ENCODE measurements at regions not wholly inside any gene's neighbourhood (a gene's known extent, or its start where the extent isn't known, plus 50 kb on each side); places are given as distances from the start of the nearest gene placed in this dataset.

DNA sequence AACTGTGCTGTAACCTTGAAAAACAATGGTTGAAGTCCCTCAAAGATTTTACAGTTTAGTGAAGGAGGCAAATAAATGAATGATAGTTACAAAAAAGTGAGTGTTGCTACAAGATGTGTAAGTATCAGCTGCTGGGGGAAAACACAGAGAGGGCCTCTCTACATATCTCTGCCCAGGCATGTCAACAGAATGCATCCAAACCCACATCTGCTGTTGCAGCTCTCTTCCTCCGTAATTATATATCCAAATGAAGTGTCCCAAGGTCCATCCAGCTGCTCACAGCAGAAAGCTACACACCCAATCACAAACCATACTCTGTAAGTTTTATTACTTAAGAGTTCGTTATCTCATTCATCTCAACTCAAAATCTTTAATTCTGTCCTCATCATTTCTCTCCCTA lies 584.6 kb downstream of the ANXA1 start:
- Histone ChIP-seq H3K9me3 (replicated peaks in 1 of 11) (no peaks in the 10 kb centered on the region), H3K27me3 (no peaks in the 10 kb centered on the region), H3K27ac (no peak overlapping the region), H3K4me2 (no peak overlapping the region), H3K36me3 (no peaks in the 10 kb centered on the region), H3K4me3 (no peak overlapping the region), H3K4me1 (no peaks in the 10 kb centered on the region), H3K9ac (no peak overlapping the region), H4K20me1 (no peaks in the 10 kb centered on the region)
- TF ChIP-seq Cebpa-rat (IDR thresholded peaks at IDR 0.05) = no peak

DNA sequence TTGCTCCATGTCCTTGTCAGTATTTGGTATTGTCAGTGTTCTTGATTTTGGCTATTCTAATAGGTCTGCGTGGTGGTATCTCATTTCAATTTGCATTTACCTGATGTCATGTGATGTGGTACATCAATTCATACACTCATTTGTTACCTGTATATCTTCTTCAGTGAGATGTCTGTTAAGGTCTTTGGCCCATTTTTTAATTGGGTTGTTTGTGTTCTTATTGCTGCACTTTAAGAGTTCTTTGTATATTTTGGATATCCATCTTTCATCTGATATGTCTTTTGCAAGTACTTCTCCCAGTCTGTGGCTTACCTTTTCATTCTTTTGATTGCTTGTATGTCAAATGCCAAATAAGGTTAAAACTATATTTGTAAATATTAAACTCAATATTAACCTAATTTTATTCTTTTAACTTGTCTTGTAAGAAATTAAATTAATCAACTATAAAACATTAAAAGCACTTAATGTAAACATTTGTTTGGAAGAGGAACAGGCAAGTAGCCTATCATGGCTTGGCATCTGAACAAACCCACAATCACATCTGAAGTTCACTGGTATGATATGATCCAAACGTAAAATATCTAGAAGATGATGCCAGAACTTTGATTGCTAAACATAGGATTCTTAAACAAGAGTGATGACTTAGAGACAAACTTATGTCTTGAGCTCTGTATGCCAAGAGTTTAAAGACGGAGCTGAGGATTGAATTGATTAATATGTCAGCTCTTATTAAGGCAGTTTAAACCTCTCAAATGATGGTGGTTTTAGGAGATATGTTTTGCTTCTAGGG lies 587.3 kb downstream of the ANXA1 start:
- Histone ChIP-seq H3K4me2 (no peak overlapping the region), H3K9ac (no peak overlapping the region), H3K27me3 (no peaks in the 10 kb centered on the region), H3K36me3 (no peaks in the 10 kb centered on the region), H3K27ac (no peak overlapping the region), H3K4me1 (no peaks in the 10 kb centered on the region), H3K4me3 (no peak overlapping the region), H4K20me1 (no peaks in the 10 kb centered on the region), H3K9me3 (replicated peaks in 1 of 11) (no peaks in the 10 kb centered on the region)
- no peak for TF ChIP-seq Cebpa-rat (IDR thresholded peaks at IDR 0.05)

DNA sequence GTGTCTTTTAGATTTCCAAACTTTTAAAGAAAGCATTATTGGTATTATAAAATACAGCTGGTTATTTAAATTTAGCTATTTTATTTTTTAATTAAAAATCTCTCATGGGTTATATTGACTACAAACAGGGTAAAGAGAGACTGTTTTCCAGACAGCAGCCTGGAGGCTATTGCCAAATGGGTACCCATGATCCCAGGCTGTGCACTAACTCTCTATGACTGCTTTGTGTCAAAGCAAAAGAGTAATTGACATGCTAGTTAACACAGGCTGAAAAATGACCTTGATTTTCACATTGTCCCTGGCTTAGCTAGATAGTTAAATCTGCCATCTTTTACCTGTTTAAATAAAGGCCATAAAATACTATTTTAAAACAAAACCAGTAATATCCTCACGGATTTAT lies 589.7 kb downstream of the ANXA1 start:
- H3K27me3 ChIP-seq = no peaks in the 10 kb centered on the region
- no peak overlapping the region for H3K4me2 ChIP-seq
- no peak overlapping the region for H3K4me3 ChIP-seq
- H3K9ac ChIP-seq = no peak overlapping the region
- no peaks in the 10 kb centered on the region for H3K36me3 ChIP-seq
- H3K9me3 ChIP-seq (replicated peaks in 1 of 11) = peaks cover 0 to 5% (median 0%) of the 10 kb centered on the region in 11 experiments; a peak in 2 of 22 replicates
- no peak for TF ChIP-seq Cebpa-rat (IDR thresholded peaks at IDR 0.05)
- H4K20me1 ChIP-seq = no peaks in the 10 kb centered on the region
- no peaks in the 10 kb centered on the region for H3K4me1 ChIP-seq
- no peak overlapping the region for H3K27ac ChIP-seq

DNA sequence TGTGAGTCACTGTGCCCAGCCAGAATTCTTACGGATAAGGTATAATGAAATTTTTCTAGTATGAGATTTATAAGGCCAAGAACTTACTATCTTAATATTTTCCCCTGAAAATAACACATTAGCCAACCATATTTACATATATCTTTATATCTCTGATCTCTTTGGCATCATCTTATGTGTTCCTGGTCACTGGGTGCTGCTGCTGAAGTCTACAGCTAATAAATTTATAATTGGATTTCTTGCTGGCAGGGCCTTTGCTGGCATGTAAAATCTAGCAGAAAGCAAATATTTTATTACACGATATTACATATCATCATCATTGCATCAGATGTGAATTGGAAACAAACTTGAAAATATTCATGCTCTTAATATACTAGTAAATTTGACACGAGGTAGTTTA lies 590.7 kb downstream of the ANXA1 start:
- H3K4me3 ChIP-seq = no peak overlapping the region
- H3K4me2 ChIP-seq = no peak overlapping the region
- no peaks in the 10 kb centered on the region for H3K4me1 ChIP-seq
- H3K36me3 ChIP-seq = no peaks in the 10 kb centered on the region
- H3K9ac ChIP-seq = no peak overlapping the region
- no peaks in the 10 kb centered on the region for H3K27me3 ChIP-seq
- H3K9me3 ChIP-seq (replicated peaks in 1 of 11) = peaks cover 0 to 11% (median 3%) of the 10 kb centered on the region in 11 experiments; a peak in 2 of 22 replicates
- H3K27ac ChIP-seq = no peak overlapping the region
- no peaks in the 10 kb centered on the region for H4K20me1 ChIP-seq
- TF ChIP-seq Cebpa-rat (IDR thresholded peaks at IDR 0.05) = no peak

GRCh38 chr9:73743826-73744225 lies 592.2 kb downstream of the ANXA1 start:
- TF ChIP-seq Cebpa-rat (IDR thresholded peaks at IDR 0.05) = no peak
- Histone ChIP-seq H4K20me1 (no peaks in the 10 kb centered on the region), H3K27ac (no peak overlapping the region), H3K4me1 (no peaks in the 10 kb centered on the region), H3K4me2 (no peak overlapping the region), H3K9me3 (replicated peaks in 1 of 11) (peaks cover 0 to 11% (median 3%) of the 10 kb centered on the region in 11 experiments; a peak in 2 of 22 replicates), H3K27me3 (no peaks in the 10 kb centered on the region), H3K36me3 (no peaks in the 10 kb centered on the region), H3K4me3 (no peak overlapping the region), H3K9ac (no peak overlapping the region)

GRCh38 chr9:73745598-73745997 lies 593.9 kb downstream of the ANXA1 start:
- Histone ChIP-seq H3K27ac (no peak overlapping the region), H3K4me3 (no peak overlapping the region), H3K4me1 (no peaks in the 10 kb centered on the region), H3K36me3 (no peaks in the 10 kb centered on the region), H4K20me1 (no peaks in the 10 kb centered on the region), H3K4me2 (no peak overlapping the region), H3K9ac (no peak overlapping the region), H3K9me3 (replicated peaks in 1 of 11) (peaks cover 0 to 11% (median 3%) of the 10 kb centered on the region in 11 experiments; a peak in 2 of 22 replicates), H3K27me3 (no peaks in the 10 kb centered on the region)
- TF ChIP-seq Cebpa-rat (IDR thresholded peaks at IDR 0.05) = no peak

- no peaks in the 10 kb centered on the region for H3K27me3 ChIP-seq
- no peak overlapping the region for H3K4me2 ChIP-seq
- no peaks in the 10 kb centered on the region for H4K20me1 ChIP-seq
- H3K4me3 ChIP-seq = no peak overlapping the region
- no peaks in the 10 kb centered on the region for H3K36me3 ChIP-seq
- H3K9ac ChIP-seq = no peak overlapping the region
- TF ChIP-seq Cebpa-rat (IDR thresholded peaks at IDR 0.05) = no peak
- no peaks in the 10 kb centered on the region for H3K4me1 ChIP-seq
- no peak overlapping the region for H3K27ac ChIP-seq
- no peaks in the 10 kb centered on the region for H3K9me3 ChIP-seq (replicated peaks in 1 of 11)
These were observed 601.5 kb downstream of the ANXA1 start for GRCh38 chr9:73753171-73753570.

DNA sequence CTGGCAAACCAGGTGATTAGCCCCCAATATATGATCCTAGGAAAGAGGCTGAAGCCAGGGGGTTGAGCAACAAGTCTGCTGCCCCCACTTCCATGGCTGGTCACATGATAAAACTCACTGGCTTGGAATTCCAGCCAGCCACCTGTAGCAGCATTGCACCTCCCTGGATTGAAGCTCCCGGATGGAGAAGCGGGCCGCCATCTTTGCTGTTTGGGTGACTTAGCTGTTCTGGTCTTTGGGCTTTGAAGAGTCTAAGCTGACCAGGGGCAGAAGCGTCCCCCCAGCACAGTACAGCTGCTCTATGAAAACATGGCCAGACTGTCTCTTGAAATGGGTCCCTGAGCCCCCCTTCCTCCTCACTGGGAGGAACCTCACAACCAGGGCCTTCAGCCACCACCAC lies 610.2 kb downstream of the ANXA1 start:
- TF ChIP-seq Cebpa-rat (IDR thresholded peaks at IDR 0.05) = no peak
- Histone ChIP-seq H3K27me3 (no peaks in the 10 kb centered on the region), H3K9me3 (replicated peaks in 1 of 11) (peaks cover 0 to 11% (median 0%) of the 10 kb centered on the region in 11 experiments; a peak in 5 of 22 replicates), H3K36me3 (no peaks in the 10 kb centered on the region), H3K4me3 (no peak overlapping the region), H4K20me1 (no peaks in the 10 kb centered on the region), H3K9ac (no peak overlapping the region), H3K27ac (no peak overlapping the region), H3K4me2 (no peak overlapping the region), H3K4me1 (no peaks in the 10 kb centered on the region)

GRCh38 chr9:73773896-73774295 lies 622.2 kb downstream of the ANXA1 start:
- H3K9me3 ChIP-seq (replicated peaks in 1 of 11) = peaks cover 0 to 10% (median 0%) of the 10 kb centered on the region in 11 experiments; a peak in 7 of 22 replicates
- no peaks in the 10 kb centered on the region for H3K4me1 ChIP-seq
- no peak overlapping the region for H3K9ac ChIP-seq
- no peak overlapping the region for H3K4me2 ChIP-seq
- H3K36me3 ChIP-seq = no peaks in the 10 kb centered on the region
- TF ChIP-seq Cebpa-rat (IDR thresholded peaks at IDR 0.05) = no peak
- H3K4me3 ChIP-seq = no peak overlapping the region
- H3K27me3 ChIP-seq = no peaks in the 10 kb centered on the region
- H3K27ac ChIP-seq = no peak overlapping the region
- H4K20me1 ChIP-seq = no peaks in the 10 kb centered on the region

- H3K4me2 ChIP-seq = no peak overlapping the region
- TF ChIP-seq Cebpa-rat (IDR thresholded peaks at IDR 0.05) = no peak
- no peak overlapping the region for H3K27ac ChIP-seq
- no peaks in the 10 kb centered on the region for H4K20me1 ChIP-seq
- peaks cover 0 to 13% (median 9%) of the 10 kb centered on the region in 10 experiments; a peak in 12 of 20 replicates for H3K4me1 ChIP-seq
- H3K9ac ChIP-seq = no peak overlapping the region
- no peaks in the 10 kb centered on the region for H3K27me3 ChIP-seq
- peaks cover 0 to 29% (median 0%) of the 10 kb centered on the region in 11 experiments; a peak in 8 of 22 replicates for H3K9me3 ChIP-seq (replicated peaks in 1 of 11)
- no peak overlapping the region for H3K4me3 ChIP-seq
- no peaks in the 10 kb centered on the region for H3K36me3 ChIP-seq
These were observed 624.1 kb downstream of the ANXA1 start for GRCh38 chr9:73775757-73776156.

Measured in BLaER1 treated with 17β-estradiol and CSF1 and Interleukin-3, amounts not matched to agents 10 nM and 100 nM (cell line).